WI38 (cell line): ENCODE measurements at regions not wholly inside any gene's neighbourhood (a gene's known extent, or its start where the extent isn't known, plus 50 kb on each side); places are given as distances from the start of the nearest gene placed in this dataset.

Source experiments
- H3K4me3 ChIP-seq: 2 replicates; pipeline ENCODE4 v1.5.1; 2011; ENCODE audit warnings: low read depth, mild to moderate bottlenecking, control low read depth, low read length
- CTCF ChIP-seq: IDR thresholded peaks from 2 replicates; pipeline ENCODE4 v1.5.1; 2012; ENCODE audit warnings: low read depth, mild to moderate bottlenecking, control low read depth, low read length

GRCh38 chr20:43309266-43309665 is 119.6 kb upstream of the PTPRT start:
- no peak overlapping the region for H3K4me3 ChIP-seq
- no peak for TF ChIP-seq CTCF

GRCh38 chr20:43306837-43307236 is 117.1 kb upstream of the PTPRT start:
- H3K4me3 ChIP-seq = no peak overlapping the region
- no peak for TF ChIP-seq CTCF

DNA sequence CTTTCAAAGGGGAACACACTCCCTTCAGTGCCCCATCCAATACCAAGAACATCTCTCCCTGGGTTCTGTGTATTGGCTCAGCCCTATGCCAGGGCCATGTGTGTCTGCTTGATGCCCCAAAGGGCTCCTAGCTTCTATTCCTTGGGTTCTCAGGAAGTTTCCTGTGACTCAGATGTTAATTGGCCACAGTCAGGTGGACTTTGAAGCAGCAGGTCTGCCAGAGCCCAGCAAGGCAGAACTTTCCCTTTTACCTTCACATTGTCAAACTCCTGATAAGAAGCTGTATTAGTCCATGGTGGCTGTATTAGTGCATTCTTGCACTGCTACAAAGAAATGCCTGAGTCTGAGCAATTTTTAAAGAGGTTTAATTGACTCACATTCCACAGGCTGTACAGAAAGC is 116.0 kb upstream of the PTPRT start:
- TF ChIP-seq CTCF = no peak
- H3K4me3 ChIP-seq = no peak overlapping the region

DNA sequence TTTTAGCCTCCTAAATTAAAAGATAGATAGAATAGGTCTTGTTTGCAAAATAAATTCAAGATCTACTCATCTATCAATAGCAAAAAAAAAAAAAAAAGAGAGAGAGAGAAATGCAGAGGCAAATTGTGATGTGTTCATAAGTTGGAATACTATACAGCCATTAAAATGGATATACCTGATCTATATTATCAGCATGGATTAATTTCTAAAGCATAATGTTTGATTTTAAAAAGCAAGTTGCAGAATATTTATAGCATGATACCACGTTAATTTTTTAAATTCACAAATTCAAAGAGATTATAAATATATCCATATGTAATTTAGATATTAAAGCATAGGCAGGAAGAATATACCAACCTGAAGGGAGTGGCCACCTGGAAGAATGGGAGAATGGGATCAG is 114.9 kb upstream of the PTPRT start:
- no peak for TF ChIP-seq CTCF
- H3K4me3 ChIP-seq = no peak overlapping the region

- no peak overlapping the region for H3K4me3 ChIP-seq
- TF ChIP-seq CTCF = no peak
Measured at GRCh38 chr20:43302936-43303335, 113.2 kb upstream of the PTPRT start.

- H3K4me3 ChIP-seq = no peak overlapping the region
- TF ChIP-seq CTCF = no peak
Measured at GRCh38 chr20:43300901-43301300, 111.2 kb upstream of the PTPRT start.

GRCh38 chr20:43295781-43296180 is 106.1 kb upstream of the PTPRT start:
- no peak for TF ChIP-seq CTCF
- H3K4me3 ChIP-seq = no peak overlapping the region
